RPMI7951 (cell line): ENCODE measurements at regions not wholly inside any gene's neighbourhood (a gene's known extent, or its start where the extent isn't known, plus 50 kb on each side); places are given as distances from the start of the nearest gene placed in this dataset.

Experiments
- DNase-seq: peaks from one replicate; pipeline ENCODE4 v3.0.0-alpha.2; 2012; ENCODE audit warnings: low read depth

DNA sequence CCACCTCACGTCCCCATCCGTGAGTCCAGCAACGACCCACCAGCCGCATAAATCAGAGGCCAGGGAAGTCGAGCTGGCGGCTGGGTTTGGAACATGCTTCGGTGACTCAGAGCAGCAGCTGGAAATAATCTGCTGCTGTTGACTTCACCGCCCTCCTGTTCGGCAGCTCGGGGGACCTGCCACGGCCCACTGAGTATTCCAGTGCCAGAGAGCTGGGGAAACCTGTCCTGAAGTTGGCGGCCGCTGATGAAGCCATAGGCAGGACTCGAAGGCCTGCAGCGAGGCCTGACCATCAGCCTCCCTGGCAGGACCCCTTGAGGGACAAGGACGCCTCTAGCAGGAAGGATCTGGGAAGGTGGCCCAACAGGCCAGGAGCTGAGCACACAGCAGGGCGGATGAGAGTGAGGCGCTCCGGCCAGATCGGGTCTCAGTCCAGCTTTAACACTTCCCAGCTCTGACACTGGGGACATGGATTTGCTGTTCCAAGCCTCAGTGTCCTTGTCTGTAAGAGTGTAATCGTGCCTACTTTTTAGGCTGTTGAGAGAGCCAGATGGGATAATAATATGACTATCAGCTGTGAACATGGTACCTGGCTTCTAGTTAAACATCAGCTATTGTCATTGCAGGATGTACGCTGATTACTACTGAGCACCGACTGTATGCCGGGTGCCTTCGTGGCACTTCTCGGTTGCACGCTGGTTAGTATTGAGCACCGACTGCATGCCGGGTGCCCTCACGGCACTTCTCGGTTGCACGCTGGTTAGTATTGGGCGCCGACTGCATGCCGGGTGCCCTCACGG, 50.4 kb upstream of the CIBAR2 start:
- peak; percentile 70 for DNase-seq

DNA sequence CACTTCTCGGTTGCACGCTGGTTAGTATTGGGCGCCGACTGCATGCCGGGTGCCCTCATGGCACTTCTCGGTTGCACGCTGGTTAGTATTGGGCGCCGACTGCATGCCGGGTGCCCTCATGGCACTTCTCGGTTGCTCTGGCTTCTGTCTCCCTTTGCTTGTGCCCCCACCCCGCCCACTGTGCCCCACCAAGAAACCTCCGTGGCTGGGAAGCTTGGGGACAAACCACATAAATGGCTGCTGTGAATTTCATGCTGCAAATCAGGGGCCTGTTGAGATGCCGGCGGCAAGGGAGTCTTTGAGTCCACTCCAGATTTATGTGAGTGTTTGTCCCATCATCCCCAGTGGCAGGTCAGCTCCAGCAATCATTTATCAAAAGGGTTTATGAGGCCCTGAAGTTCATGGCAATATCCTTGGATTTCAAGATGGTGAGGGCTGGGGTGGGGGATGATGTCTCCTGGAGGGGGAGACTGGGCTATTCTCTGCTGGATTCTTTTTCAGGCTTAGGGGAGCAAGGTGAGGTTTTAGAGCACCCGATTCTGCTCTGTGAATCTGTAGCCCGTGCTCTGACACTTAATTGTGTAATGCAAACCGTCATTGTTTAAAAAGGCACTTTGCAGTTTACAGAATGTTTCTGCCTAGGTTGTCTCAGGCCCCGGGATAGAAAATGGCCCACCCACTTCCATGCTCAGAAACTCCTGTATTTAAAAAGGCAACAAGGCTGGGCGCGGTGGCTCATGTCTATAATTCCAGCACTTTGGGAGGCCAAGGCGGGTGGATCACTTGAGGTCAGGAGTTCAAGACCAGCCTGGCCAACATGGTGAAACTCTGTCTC, 51.2 kb upstream of the CIBAR2 start:
- DNase-seq: no peak

DNA sequence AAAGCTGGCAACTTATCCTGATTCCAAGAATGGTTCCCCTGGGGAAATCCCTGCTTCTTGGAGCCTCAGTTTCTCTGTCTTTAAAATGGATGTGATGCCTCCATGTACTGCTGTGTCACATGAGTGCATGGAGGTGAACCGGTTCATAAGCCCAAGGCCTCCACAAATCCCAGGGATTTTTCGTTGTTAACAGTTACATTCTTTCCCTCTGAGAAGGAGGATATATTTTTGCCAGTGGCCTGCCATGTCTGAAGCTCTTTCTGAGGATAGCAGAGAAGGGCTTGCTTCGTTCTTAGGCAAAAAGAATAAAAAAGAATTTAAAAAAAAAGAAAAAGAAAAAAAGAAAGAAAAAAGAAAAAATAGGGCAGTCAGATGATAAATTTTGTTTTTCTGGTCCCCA, 52.2 kb upstream of the CIBAR2 start:
- DNase-seq: no peak

DNA sequence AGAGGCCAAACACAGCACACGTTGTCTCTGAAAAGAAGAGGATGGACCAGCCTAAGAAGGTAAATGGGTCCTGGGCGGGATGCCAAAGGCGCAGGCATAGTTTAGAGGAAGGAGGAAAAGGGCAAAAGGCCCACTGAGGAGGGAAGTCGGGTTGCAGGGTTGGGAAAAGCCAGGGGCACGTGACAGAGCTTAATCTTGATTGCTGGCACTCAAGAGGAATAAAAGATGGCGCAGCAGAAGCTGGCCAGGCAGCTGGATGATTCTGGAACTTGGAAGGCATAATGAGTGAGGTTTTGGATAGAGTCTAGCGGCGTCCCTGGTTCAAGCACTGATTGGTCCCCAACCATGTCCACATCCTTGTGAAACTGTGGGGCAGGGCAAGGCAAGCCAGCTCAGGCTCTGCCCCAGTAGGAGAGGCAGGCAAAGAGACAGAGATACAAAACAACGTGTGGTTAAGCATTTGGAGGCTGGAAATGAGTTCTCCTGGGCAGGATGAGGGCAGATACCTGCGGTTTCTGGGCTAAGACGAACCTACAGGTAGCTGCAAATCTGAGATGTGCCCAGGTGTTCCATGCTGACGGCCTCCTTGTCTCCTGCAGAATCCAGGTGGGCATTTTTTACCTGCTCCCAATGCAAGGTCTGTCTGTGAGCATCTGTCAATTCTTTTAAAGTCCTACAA, 52.7 kb upstream of the CIBAR2 start:
- DNase-seq: no peak

DNA sequence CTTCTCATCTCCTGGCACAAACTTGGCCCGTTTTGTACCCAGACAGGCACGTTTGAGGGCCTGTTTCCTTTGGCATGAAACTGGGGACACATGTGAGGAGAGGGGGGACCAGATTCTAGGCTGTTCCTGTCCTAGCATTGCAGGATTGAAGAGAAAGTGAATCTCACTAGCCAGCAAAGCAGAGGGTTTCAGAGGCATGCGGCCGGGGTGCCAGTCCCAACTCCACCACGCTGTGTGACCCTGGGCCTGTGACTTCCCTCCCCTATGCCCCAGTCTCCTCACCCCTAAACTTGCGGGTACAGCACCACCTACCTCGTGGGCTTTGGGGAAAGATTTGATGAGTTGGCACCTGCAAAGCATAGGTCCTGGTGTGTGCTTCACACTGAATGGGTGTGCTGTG, 53.5 kb upstream of the CIBAR2 start:
- DNase-seq: no peak

DNA sequence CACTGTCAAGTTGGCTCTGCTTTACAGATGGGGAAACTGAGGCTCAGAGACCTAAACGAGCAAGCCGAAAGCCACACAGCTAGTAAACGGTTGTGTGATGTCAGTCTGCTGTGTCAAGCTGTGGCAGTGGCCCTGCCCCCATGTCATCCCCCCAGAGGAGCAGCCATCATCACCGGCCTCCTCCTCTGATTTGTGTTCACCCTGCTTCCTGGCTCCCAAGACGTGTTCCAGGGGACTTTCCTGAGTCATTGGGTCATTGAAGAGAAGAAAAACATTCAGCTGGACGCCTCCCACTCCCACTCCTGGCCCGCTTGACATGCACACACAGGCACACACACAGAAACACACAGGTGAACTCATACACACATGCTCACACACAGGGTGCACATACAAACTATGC, 54.0 kb upstream of the CIBAR2 start:
- no peak for DNase-seq

DNA sequence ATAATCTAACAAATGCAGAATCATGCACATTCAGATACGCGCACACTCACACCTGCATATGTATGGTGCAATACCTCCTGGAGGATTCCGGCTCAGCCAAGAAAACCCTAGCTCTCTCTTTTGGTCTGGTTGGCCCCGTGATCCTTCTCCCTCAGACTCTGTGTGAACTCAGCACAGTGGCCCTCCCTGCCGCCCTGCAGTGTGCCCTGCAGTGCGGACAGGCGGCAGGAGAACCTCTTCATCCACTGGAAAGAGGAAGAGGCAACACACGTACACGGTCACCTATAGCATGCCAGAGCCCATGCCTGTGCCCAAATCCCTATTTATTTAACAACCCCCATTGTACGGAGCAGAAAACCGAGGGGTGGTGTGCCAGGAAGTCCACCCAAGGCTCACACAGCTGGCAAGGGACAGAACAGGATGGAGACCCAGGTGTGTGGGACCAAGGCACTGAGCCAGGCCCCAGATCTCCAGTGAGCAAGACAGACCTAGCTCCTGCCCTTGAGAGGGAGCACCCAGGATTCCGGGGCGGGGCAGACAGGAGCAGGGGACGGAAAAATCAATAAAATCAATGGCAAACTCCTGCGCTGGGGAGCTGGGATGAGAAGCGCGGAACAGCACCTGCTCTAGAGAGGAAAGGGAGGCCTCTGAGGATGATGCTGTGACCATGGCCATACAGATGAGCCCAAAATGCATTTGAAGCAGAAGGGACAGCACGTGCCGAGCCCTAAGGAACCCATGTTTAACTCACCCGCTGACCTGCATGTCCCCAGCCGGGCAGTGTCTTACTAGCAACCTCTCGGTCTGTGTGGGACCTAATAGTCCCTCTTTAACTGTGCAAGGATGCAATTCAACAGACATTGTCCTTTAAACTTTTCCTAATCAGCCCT, 54.7 kb upstream of the CIBAR2 start:
- DNase-seq: no peak

DNA sequence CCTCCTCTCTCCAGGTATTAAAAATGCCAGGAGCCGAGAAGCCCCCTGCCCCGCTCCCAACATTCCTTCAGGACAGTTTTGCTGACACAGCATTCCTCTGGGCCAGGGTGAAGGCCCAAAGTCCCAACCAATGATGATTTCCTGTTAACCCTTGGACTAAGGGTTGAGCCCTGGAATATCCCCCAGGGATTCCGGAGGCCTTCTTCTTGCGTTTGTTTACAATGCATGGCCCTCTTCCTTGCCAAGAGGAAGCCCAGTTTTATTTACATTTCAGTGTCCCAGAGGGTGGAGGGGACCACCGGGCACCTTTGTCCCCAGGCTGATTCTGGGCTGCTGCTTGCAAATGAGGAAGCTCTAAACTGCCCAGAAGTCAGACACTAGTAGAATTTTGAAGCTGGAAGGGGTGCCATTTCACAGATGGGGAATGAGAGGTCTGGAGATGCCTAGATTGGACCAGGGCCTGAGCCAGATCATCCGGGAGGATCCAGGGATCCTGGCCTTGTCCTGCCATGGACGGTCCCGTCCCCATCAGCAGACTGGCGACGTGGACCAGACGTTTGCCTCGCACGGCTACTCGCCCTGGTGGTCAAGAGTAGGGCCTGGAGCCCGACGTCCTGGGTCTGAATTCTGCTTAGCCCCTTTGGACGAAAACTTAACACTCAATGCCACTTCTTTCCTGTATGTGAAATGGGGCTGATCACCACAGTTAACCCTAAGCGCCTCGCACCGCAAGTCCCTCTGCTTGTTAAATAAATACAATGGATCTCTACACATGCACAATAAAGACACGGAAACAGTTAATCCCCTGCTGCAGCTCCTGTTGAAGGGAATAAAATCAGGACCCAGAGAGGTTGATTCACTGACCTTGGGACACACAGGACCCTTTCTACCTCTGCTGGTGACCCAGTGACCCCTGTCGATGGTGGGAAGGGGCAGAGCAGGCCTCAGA, 55.6 kb upstream of the CIBAR2 start:
- no peak for DNase-seq

DNA sequence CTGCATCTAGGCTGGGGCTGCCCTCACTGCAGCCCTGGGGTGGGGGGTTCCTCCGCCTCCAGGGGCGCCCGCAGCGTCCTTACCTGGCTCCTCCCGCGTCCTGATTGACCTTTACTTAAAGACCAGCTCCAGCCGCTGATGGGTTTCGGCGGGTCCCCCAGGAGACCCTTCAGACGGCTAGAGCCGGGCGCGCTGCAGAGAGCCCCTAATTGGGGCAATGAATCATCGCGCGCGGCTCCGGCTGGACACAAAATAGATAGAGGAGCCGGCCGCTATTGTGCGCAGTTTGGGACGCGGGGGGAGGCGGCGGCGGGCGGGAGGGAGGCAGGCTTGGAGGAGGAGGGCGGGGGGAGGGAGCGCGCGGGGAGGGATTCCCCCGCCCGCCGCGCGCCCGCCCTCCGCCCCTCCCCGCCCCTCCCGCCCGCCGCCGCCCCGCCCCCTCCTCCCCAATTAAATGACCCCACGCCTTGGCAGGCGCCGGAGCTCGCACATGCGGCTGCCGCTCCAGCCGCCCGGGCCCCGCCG, 56.5 kb upstream of the CIBAR2 start:
- DNase-seq: peak; percentile 45

DNA sequence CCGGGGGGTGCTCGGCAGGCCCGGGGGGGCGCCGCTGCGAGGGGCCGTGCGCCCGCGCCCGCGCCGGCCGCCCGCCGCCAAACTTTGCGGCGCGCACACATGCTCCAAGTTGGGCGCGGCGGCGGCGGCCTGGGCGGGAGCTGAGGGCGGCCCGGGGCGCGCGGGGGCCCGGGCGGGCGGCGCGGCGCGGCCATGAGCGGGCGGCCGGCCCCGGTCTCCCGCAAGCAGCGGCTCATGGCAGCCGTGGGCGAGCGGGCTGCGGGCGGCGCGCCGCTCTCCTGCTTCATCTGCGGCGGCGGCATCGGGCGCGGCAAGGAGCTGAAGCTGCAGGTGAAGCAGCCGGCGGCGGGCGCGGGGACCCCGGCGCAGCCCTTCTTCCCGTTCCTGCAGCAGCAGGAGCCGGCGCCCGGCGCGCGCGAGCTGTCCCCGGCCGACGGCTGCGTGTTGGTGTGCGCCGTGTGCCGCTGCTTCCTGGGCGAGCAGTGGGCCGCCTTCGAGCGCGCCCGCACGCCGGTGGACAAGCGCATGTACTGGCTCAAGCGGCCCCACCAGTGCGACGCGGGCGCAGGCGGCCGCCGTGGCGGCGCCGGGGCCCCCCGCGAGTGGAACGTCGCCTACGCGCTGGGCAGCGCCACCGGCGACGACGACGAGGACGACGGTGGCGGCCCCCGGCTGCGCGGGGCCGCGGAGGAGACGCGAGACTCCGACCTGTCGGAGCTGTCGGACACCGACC, 57.2 kb upstream of the CIBAR2 start:
- DNase-seq: peak; percentile 26

DNA sequence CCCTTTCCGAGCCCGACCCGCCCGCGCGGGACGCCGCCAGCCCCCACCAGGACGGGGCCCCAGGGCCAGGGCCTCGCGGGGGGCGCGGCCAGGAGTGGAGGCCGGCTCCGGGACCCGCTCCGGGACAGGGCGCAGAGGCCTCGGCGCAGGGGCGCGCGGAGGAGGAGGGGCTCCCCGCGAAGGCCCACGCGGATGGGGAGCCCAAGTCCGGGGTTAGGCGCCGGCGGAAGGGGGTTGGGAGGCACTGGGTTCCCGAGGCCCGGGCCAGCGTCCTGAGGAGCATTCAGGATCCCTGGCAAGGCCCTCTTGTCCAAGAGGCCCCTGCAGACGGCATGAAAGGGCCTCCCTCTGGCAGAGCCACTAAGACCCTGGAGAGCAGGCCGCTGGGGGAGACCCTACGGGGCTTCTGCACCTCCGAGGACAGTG, 57.8 kb upstream of the CIBAR2 start:
- DNase-seq: no peak

DNA sequence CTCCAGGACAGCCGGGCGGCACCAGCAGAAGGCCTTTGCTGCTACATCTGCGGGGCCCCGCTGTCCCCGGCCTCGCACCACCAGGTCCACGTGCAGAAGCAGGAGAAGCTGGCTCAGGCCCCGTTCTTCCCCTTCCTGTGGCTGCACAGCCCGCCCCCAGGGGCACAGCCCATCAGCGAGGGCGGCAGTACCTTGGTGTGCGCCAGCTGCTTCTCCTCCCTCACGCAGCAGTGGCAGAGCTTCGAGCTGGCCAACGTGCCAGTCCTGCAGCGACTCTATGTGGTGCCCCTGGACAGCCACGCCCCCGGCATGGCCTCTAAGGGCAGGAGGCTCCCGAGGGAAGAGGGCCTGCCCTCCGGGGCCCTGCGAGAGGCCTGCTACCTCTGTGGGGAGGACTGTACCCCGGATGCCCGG, 58.3 kb upstream of the CIBAR2 start:
- no peak for DNase-seq

DNA sequence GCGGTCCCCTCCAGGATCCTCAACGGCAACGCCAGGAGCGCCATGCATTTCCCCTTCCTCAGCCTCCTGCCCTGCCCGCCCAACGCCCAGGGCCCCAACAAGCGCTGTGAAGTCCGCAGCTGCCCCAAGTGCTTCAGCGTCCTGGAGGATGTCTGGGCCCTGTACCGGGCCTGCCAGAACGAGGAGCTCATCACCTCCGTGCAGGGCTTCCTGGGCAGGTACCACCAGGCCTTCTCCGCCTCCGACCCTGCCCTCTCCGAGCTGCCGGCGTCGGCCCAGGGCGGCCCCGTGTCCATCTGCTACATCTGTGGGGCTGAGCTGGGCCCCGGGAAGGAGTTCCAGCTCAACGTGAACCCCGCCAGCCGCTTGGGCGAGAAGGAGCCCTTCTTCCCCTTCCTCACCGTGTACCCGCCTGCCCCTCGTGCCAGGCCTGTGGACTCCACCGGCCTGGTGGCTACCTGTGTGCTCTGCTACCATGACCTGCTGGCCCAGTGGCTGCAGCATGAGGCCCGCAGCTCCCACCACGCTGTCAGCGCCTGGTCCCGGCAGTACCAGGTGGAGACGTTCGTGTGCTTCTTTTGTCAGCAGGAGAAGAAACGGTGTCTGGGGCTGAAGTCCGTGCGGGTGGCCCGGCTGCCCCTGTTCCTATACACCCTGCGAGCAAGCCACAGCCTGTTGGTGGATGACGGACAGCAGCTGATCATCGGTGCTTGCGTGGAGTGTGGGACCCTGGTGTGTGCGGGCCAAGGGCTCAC, 58.9 kb upstream of the CIBAR2 start:
- DNase-seq: no peak

DNA sequence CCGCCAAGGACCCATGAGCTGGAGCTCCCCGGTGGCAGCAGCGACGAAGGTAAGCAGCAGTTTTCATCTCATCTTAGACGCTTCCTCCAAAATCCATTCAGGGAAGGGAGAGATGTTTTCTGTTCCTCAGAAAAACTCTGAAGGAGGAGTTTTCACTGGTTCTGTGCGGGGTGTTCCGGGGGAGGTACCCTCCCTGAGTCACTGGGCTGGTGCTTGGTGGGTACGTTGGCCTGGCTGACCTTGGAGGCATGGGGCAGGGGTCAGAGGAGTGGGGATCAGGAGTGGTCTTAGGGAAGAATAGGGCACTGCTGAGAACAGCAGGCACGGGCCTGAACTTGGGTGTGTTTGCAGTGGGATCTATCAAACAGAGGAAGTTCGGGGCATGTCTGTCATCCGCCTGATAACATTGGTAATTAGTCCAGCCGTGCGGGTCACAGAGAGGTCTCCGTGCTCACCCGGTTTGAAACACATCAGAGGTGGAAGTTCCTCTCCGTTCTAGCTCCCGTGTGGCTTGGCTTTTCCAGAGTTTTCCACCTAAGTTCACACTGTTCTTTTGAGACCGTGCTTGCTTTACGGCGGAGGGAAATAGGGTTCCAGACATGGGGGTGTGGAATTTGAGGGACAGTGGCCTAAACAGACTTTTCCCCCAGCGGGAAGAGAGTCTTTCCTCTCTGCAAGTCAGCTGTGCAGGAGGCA, 59.6 kb upstream of the CIBAR2 start:
- no peak for DNase-seq

DNA sequence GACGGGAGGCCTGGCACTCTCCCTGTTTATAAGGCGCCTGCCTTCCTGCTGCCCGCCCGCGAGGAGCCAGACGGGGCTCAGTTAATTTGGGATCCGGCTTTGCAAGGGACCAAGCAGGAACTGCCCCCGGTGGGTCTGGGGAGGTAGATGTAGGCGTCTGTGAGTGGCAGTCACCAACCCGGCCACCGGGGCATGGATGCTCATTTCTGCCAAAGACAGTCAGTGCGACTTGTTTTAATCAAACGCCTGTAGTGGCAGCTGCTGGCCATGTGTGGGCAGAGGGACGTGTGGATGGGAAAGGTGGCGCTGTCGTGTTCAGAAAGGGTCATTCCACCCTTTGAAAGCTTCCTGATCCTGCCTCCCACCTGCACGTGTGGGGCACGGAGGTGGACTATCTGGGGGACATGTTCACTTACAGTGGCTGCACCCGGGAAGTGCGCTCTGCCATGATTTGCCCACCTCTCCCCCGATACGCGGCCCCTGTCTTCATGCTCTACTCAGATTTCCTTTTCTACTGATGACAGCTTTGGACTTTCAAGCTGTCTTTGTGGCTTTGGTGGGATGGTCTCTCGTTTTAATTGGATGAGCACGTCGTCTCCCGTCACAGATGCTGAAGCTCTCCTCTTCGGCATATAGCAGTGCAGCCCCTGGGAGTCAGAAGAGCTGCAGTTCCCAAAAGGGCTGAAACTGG, 60.3 kb upstream of the CIBAR2 start:
- peak; percentile 26 for DNase-seq

DNA sequence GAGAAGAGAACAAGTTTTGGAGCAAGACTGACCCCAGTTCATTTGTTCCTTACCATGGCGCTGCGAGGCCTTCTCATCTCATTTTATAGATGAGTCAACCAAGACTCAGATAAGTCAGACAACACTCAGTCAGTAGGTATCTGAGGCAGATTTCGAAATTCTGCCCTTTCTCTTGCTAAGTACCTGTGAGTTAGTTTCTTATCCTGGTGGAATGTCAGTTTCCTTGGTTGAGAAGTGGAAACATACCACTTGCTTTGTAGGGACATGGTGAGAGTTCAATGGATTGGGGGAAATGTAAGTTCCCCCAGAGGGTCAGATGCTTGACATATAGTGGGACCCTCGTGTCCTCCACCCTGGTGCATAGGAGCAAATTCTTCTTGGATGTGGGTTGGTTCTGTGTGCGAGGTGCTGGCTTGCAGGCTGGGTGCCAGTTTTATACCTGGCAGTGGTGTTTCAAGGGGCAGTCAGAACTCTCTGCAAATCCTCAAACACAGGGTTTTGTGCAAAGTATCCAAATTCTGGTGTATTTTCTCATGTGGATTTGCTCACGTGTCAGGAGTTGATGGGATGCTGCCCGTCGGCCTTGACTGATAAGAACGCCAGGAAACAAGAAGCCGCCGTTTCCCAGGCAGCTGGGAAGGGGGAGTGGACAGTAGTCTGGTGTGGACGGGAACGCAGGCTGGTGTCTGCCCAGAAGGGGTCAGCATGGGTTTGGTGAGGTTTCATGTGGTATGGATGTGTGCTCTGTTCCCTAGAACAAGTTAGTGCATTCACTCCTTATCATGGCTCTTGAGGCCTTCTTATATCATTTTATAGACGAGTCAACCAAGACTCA, 61.1 kb upstream of the CIBAR2 start:
- peak; percentile 65 for DNase-seq
